H1 (cell line): ENCODE measurements at regions not wholly inside any gene's neighbourhood (a gene's known extent, or its start where the extent isn't known, plus 50 kb on each side); places are given as distances from the start of the nearest gene placed in this dataset.

Experiments
- CTCF ChIA-PET: fragments of 300-600 bp; sonication (Branson Sonifier 250); formaldehyde crosslinking; loops from one replicate; lab custom pipeline; 2021; ENCODE audit not compliant: partially characterized antibody; lab: Charles Lee
- POLR2A ChIA-PET: fragments of 300-600 bp; sonication (Branson Sonifier 250); formaldehyde crosslinking; loops from one replicate; lab custom pipeline; 2021; ENCODE audit warnings: inconsistent platforms; ENCODE audit not compliant: partially characterized antibody; lab: Charles Lee
- DNase-seq, 2 experiments: peaks; one replicate each; pipeline versions ENCODE4 v3.0.0 to v3.0.0-alpha.2; 2010 to 2022; ENCODE audit warnings: low spot score in 2 of 2, low read depth in 1 of 2, mixed read lengths in 1 of 2
- FAIRE-seq: peaks from 2 replicates; lab custom pipeline; 2011; peaks lifted over from hg19 to GRCh38; lab: Jason Lieb, UNC
- H2AFZ ChIP-seq: 2 replicates; pipeline ENCODE4 v1.8.1; 2012; ENCODE audit warnings: low read length, inconsistent platforms
- H2AK5ac ChIP-seq: 2 replicates; pipeline ENCODE4 v1.6.1; 2013; ENCODE audit warnings: low read depth, low read length
- H2BK120ac ChIP-seq: replicated peaks from 2 replicates; pipeline ENCODE3; 2013; ENCODE audit warnings: low read depth, low read length, inconsistent platforms
- H2BK12ac ChIP-seq: 2 replicates; pipeline ENCODE4 v1.6.1; 2013; ENCODE audit warnings: low read depth, low read length
- H2BK15ac ChIP-seq: 2 replicates; pipeline ENCODE4 v1.6.1; 2013; ENCODE audit warnings: low read length
- H2BK20ac ChIP-seq: 2 replicates; pipeline ENCODE4 v1.6.1; 2013; ENCODE audit warnings: low read length
- H2BK5ac ChIP-seq: 2 replicates; pipeline ENCODE4 v1.6.1; 2013; ENCODE audit warnings: low read depth, low read length
- H3K14ac ChIP-seq: 2 replicates; pipeline ENCODE4 v1.6.1; 2013; ENCODE audit warnings: inconsistent platforms; ENCODE audit not compliant: insufficient read length
- H3K18ac ChIP-seq: 2 replicates; pipeline ENCODE4 v1.6.1; 2013; ENCODE audit warnings: low read length; ENCODE audit errors: extremely low read depth
- H3K23ac ChIP-seq: 2 replicates; pipeline ENCODE4 v1.6.1; 2013; ENCODE audit warnings: inconsistent platforms; ENCODE audit not compliant: insufficient read length
- H3K23me2 ChIP-seq: 2 replicates; pipeline ENCODE4 v1.6.1; 2013; ENCODE audit warnings: low read depth, low read length
- H3K27ac ChIP-seq: 2 replicates; pipeline ENCODE4 v1.6.1; 2011; ENCODE audit warnings: low read depth, low read length, inconsistent platforms
- H3K27me3 ChIP-seq, 4 experiments: replicated peaks in 1 of 4; 1 replicate in 1 of 4; 2 replicates in 3 of 4; pipeline versions ENCODE4 v1.6.1 to v1.8.1; 2011 to 2013; ENCODE audit warnings: low read length in 3 of 4, mild to moderate bottlenecking in 3 of 4, inconsistent platforms in 2 of 4, mixed read lengths in 2 of 4, moderate library complexity in 1 of 4; ENCODE audit not compliant: control insufficient read depth in 3 of 4, insufficient read depth in 3 of 4; ENCODE audit errors: extremely low read depth in 1 of 4
- H3K36me3 ChIP-seq, 4 experiments: 2 replicates each; pipeline versions ENCODE4 v1.6.1 to v1.8.1; 2011 to 2013; ENCODE audit warnings: mild to moderate bottlenecking in 4 of 4, low read length in 3 of 4, moderate library complexity in 2 of 4, control low read depth in 1 of 4, inconsistent platforms in 1 of 4; ENCODE audit not compliant: insufficient read depth in 4 of 4, control insufficient read depth in 2 of 4
- H3K4ac ChIP-seq: replicated peaks from 2 replicates; pipeline ENCODE3; 2013; ENCODE audit warnings: low read length, low read depth, mixed read lengths, inconsistent platforms; ENCODE audit not compliant: insufficient read length
- H3K4me1 ChIP-seq, 4 experiments: replicated peaks in 1 of 4; 1 replicate in 1 of 4; 2 replicates in 3 of 4; pipeline versions ENCODE4 v1.6.1 to v1.8.1; 2011 to 2013; ENCODE audit warnings: low read length in 3 of 4, inconsistent platforms in 2 of 4, mixed read lengths in 1 of 4; ENCODE audit not compliant: insufficient read depth in 4 of 4, control insufficient read depth in 3 of 4
- H3K4me2 ChIP-seq, 2 experiments: 2 replicates each; pipeline versions ENCODE4 v1.6.1 to v1.8.1; 2011 to 2013; ENCODE audit warnings: low read depth in 2 of 2, low read length in 2 of 2, control low read depth in 1 of 2, inconsistent platforms in 1 of 2, mild to moderate bottlenecking in 1 of 2; ENCODE audit not compliant: insufficient read depth in 1 of 2
- H3K4me3 ChIP-seq, 4 experiments: fragments of 200-600, 300-600 bp in 1 of 4; sonication (generic), shearing (Covaris generic), sonication (Bioruptor Twin) in 1 of 4; 2 replicates each; pipeline versions ENCODE4 v1.5.1 to v1.8.1; 2011 to 2016; ENCODE audit warnings: low read length in 4 of 4, low read depth in 3 of 4, control low read depth in 2 of 4, inconsistent platforms in 2 of 4, mild to moderate bottlenecking in 2 of 4, mixed read lengths in 1 of 4, moderate library complexity in 1 of 4; ENCODE audit not compliant: insufficient read depth in 2 of 4; ENCODE audit errors: extremely low read depth in 1 of 4
- H3K56ac ChIP-seq: replicated peaks from 2 replicates; pipeline ENCODE3; 2013; ENCODE audit warnings: low read depth, mild to moderate bottlenecking, mixed read lengths, low read length, inconsistent platforms; ENCODE audit not compliant: insufficient read length
- H3K79me1 ChIP-seq: 2 replicates; pipeline ENCODE4 v1.6.1; 2013; ENCODE audit warnings: low read depth, low read length, control low read depth
- H3K79me2 ChIP-seq, 2 experiments: 2 replicates each; pipeline versions ENCODE4 v1.6.1 to v1.8.1; 2012 to 2013; ENCODE audit warnings: low read length in 2 of 2, mild to moderate bottlenecking in 2 of 2, inconsistent platforms in 1 of 2; ENCODE audit not compliant: insufficient read depth in 2 of 2, control insufficient read depth in 1 of 2
- H3K9ac ChIP-seq, 4 experiments: replicated peaks in 1 of 4; 1 replicate in 1 of 4; 2 replicates in 3 of 4; pipeline versions ENCODE4 v1.6.1 to v1.8.1; 2011 to 2013; ENCODE audit warnings: low read depth in 3 of 4, low read length in 3 of 4, control low read depth in 2 of 4, mild to moderate bottlenecking in 2 of 4, moderate library complexity in 2 of 4, inconsistent platforms in 1 of 4; ENCODE audit errors: extremely low read depth in 1 of 4
- H3K9me3 ChIP-seq, 2 experiments: 2 replicates each; pipeline versions ENCODE4 v1.6.1 to v1.8.1; 2012 to 2013; ENCODE audit warnings: mild to moderate bottlenecking in 2 of 2, moderate library complexity in 2 of 2, control low read depth in 1 of 2, inconsistent platforms in 1 of 2, low read depth in 1 of 2, low read length in 1 of 2, mixed read lengths in 1 of 2; ENCODE audit not compliant: insufficient read depth in 2 of 2
- H4K20me1 ChIP-seq, 2 experiments: replicated peaks in 1 of 2; 2 replicates each; pipeline versions ENCODE3 to v1.8.1; 2011 to 2013; ENCODE audit warnings: inconsistent platforms in 2 of 2, low read length in 2 of 2, mild to moderate bottlenecking in 1 of 2; ENCODE audit not compliant: insufficient read depth in 2 of 2, control insufficient read depth in 1 of 2
- H4K5ac ChIP-seq: 2 replicates; pipeline ENCODE4 v1.6.1; 2013; ENCODE audit warnings: low read length, low read depth, mixed read lengths, inconsistent platforms; ENCODE audit not compliant: insufficient read length
- H4K8ac ChIP-seq: 2 replicates; pipeline ENCODE4 v1.8.0; 2013; ENCODE audit warnings: mild to moderate bottlenecking, moderate library complexity, low read length, inconsistent platforms; ENCODE audit not compliant: insufficient read depth; ENCODE audit errors: extremely low read depth
- H4K91ac ChIP-seq: replicated peaks from 2 replicates; pipeline ENCODE3; 2013; ENCODE audit warnings: low read length, mixed read lengths, inconsistent platforms; ENCODE audit not compliant: insufficient read length
- EZH2 ChIP-seq: fragments of 200-600 bp; sonication (generic); IDR thresholded peaks from 2 replicates; pipeline ENCODE4 v1.7.1; 2012; ENCODE audit warnings: low read depth, mild to moderate bottlenecking, moderate library complexity, low read length, inconsistent platforms; ENCODE audit not compliant: severe bottlenecking
- KDM5A ChIP-seq: fragments of 200-600 bp; IDR thresholded peaks from 2 replicates; pipeline ENCODE4 v1.7.1; 2012; ENCODE audit warnings: mild to moderate bottlenecking, low read length, inconsistent platforms, mixed read lengths
- ZNF274 ChIP-seq: IDR thresholded peaks from 2 replicates; pipeline ENCODE4 v1.7.0; 2012; ENCODE audit warnings: low read length, borderline replicate concordance; ENCODE audit errors: extremely low read depth
- WGBS, 2 experiments: shearing (Covaris generic) in 1 of 2; methylation state at CpG; one replicate each; pipeline versions ENCODE4 v1.1.6 to v1.1.7; 2013 to 2015; ENCODE audit warnings: low lambda C conversion rate in 2 of 2, mixed read lengths in 2 of 2, inconsistent platforms in 1 of 2, low coverage in 1 of 2, missing lambda C conversion rate in 1 of 2; ENCODE audit not compliant: insufficient replicate concordance in 2 of 2, insufficient coverage in 1 of 2, insufficient read length in 1 of 2; ENCODE audit errors: extremely low coverage in 1 of 2, missing lambda C conversion rate in 1 of 2; 5-methylcytosine and 5-hydroxymethylcytosine counted together

DNA sequence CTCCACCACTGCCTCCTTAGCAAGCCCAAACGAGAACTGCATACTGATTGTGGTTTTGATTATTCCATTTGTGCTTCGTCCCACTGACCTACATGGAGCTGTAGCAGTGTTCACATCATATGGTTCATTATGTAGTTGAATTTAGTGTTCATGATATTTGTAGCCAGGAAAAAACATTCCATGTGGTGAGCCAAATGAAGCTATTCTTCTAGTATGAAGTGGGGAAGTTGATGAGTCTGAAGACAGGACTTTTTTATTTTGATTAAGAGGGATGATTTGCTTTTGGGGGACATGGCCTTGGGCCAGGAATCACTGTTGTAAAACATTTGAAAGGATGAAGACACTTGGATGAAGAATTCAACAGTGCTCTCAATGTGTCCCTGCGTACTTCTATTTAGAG lies 192.9 kb upstream of the SLC27A6 start:
- DNase-seq (no peak), FAIRE-seq (no peak)
- ChIA-PET POLR2A (no interaction called here), CTCF (no interaction called here)
- Histone ChIP-seq H2BK12ac (no peak overlapping the region), H3K9me3 (no peaks in the 10 kb centered on the region), H2BK5ac (no peak overlapping the region), H2BK20ac (no peak overlapping the region), H4K91ac (no peak overlapping the region), H2BK15ac (no peak overlapping the region), H3K79me2 (no peaks in the 10 kb centered on the region), H3K4me1 (peaks cover 0 to 5% (median 0%) of the 10 kb centered on the region in 4 experiments; a peak in 1 of 7 replicates), H3K27ac (no peak overlapping the region), H3K27me3 (no peaks in the 10 kb centered on the region; a peak in 1 of 7 replicates), H3K79me1 (no peaks in the 10 kb centered on the region), H3K4ac (no peak overlapping the region), H2AK5ac (no peak overlapping the region), H4K5ac (no peak overlapping the region), H3K36me3 (no peaks in the 10 kb centered on the region), H3K9ac (no peak overlapping the region), H3K4me3 (no peak overlapping the region), H3K4me2 (no peak overlapping the region), H3K56ac (no peak overlapping the region), H4K20me1 (no peaks in the 10 kb centered on the region), H2BK120ac (no peak overlapping the region), H3K23me2 (no peaks in the 10 kb centered on the region), H3K14ac (no peak overlapping the region), H2AFZ (no peak overlapping the region; the same call in 1 of the 2 replicates), H3K23ac (no peak overlapping the region), H4K8ac (no peak overlapping the region), H3K18ac (no peak overlapping the region)
- 90% methylated on average over 3 of the region's 3 CpGs; no CpG with 5 or more reads in 1 of the 2 experiments for WGBS, 2 experiments
- TF ChIP-seq ZNF274: no peak
- no peak for TF ChIP-seq EZH2
- no peak for TF ChIP-seq KDM5A
